ENCODE measurements at regions not wholly inside any gene's neighbourhood (a gene's known extent, or its start where the extent isn't known, plus 50 kb on each side); places are given as distances from the start of the nearest gene placed in this dataset.

GRCh38 chr1:240036526-240036925 is 55.2 kb upstream of the FMN2 start:
- TF ChIP-seq, protein P1, sequence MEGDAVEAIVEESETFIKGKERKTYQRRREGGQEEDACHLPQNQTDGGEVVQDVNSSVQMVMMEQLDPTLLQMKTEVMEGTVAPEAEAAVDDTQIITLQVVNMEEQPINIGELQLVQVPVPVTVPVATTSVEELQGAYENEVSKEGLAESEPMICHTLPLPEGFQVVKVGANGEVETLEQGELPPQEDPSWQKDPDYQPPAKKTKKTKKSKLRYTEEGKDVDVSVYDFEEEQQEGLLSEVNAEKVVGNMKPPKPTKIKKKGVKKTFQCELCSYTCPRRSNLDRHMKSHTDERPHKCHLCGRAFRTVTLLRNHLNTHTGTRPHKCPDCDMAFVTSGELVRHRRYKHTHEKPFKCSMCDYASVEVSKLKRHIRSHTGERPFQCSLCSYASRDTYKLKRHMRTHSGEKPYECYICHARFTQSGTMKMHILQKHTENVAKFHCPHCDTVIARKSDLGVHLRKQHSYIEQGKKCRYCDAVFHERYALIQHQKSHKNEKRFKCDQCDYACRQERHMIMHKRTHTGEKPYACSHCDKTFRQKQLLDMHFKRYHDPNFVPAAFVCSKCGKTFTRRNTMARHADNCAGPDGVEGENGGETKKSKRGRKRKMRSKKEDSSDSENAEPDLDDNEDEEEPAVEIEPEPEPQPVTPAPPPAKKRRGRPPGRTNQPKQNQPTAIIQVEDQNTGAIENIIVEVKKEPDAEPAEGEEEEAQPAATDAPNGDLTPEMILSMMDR (conservative IDR thresholded peaks at IDR 0.05; ENCODE audit: low read length): no peak
- no peak for TF ChIP-seq EZH2phosphoT487 (IDR thresholded peaks at IDR 0.05; ENCODE audit: borderline replicate concordance, low read depth, low read length)

All from OCI-LY7 (cell line).